ENCODE measurements at regions not wholly inside any gene's neighbourhood (a gene's known extent, or its start where the extent isn't known, plus 50 kb on each side); places are given as distances from the start of the nearest gene placed in this dataset.

- Histone ChIP-seq H3K4me1 (ENCODE audit: control insufficient read depth, insufficient read depth, low read length) (no peaks in the 10 kb centered on the region), H3K36me3 (ENCODE audit: control insufficient read depth, insufficient read depth, low read length) (no peaks in the 10 kb centered on the region), H3K4me3 (ENCODE audit: low read length) (peak overlapping the region; percentile 44), H3K9ac (ENCODE audit: extremely low read depth, low read length, poor library complexity, severe bottlenecking) (no peak overlapping the region), H3K9me3 (ENCODE audit: control insufficient read depth, low read length) (no peaks in the 10 kb centered on the region), H3K27ac (ENCODE audit: low read depth, low read length) (no peak overlapping the region), H3K27me3 (ENCODE audit: control insufficient read depth, insufficient read depth, low read length, poor library complexity, severe bottlenecking) (peaks cover 66% of the 10 kb centered on the region)
- Mint-ChIP-seq H3K4me1 (peaks cover 36% of the 10 kb centered on the region), H3K9me3 (no peaks in the 10 kb centered on the region), H3K36me3 (ENCODE audit: low read depth) (no peaks in the 10 kb centered on the region), H3K4me3 (peak overlapping the region; percentile 11), H3K27ac (peak overlapping the region; percentile 52), H3K27me3 (ENCODE audit: insufficient read depth) (peaks cover 76% of the 10 kb centered on the region)
- TF ChIP-seq CTCF (conservative IDR thresholded peaks at IDR 0.05), result no peak
- 11 to 21% methylated on average over 5 to 9 of the region's 9 CpGs for WGBS, 2 experiments (ENCODE audit: insufficient coverage in 1 of 2, insufficient read length in 1 of 2)
- DNase-seq, result peak; percentile 69
These were observed 227.9 kb upstream of the ARGLU1 start for GRCh38 chr13:106795847-106796246.

- H3K4me1 Mint-ChIP-seq, result peaks cover 25% of the 10 kb centered on the region
- no peaks in the 10 kb centered on the region for H3K9me3 ChIP-seq (ENCODE audit: control insufficient read depth, low read length)
- 50 to 83% methylated on average over 2 to 4 of the region's 4 CpGs for WGBS, 2 experiments (ENCODE audit: insufficient coverage in 1 of 2, insufficient read length in 1 of 2)
- peaks cover 59% of the 10 kb centered on the region for H3K27me3 Mint-ChIP-seq (ENCODE audit: insufficient read depth)
- no peak overlapping the region for H3K27ac ChIP-seq (ENCODE audit: low read depth, low read length)
- no peak for DNase-seq
- H3K9ac ChIP-seq (ENCODE audit: extremely low read depth, low read length, poor library complexity, severe bottlenecking), result no peak overlapping the region
- no peaks in the 10 kb centered on the region for H3K36me3 ChIP-seq (ENCODE audit: control insufficient read depth, insufficient read depth, low read length)
- no peaks in the 10 kb centered on the region for H3K4me1 ChIP-seq (ENCODE audit: control insufficient read depth, insufficient read depth, low read length)
- no peaks in the 10 kb centered on the region for H3K9me3 Mint-ChIP-seq
- H3K4me3 ChIP-seq (ENCODE audit: low read length), result no peak overlapping the region
- no peak overlapping the region for H3K4me3 Mint-ChIP-seq
- no peak overlapping the region for H3K27ac Mint-ChIP-seq
- no peaks in the 10 kb centered on the region for H3K36me3 Mint-ChIP-seq (ENCODE audit: low read depth)
- no peak for TF ChIP-seq CTCF (conservative IDR thresholded peaks at IDR 0.05)
- peaks cover 55% of the 10 kb centered on the region for H3K27me3 ChIP-seq (ENCODE audit: control insufficient read depth, insufficient read depth, low read length, poor library complexity, severe bottlenecking)
These were observed 226.2 kb upstream of the ARGLU1 start for GRCh38 chr13:106794117-106794516.

GRCh38 chr13:106789911-106790310 is 222.0 kb upstream of the ARGLU1 start:
- no peak overlapping the region for H3K27ac ChIP-seq (ENCODE audit: low read depth, low read length)
- no peak overlapping the region for H3K4me3 ChIP-seq (ENCODE audit: low read length)
- no peaks in the 10 kb centered on the region for H3K36me3 Mint-ChIP-seq (ENCODE audit: low read depth)
- H3K36me3 ChIP-seq (ENCODE audit: control insufficient read depth, insufficient read depth, low read length), result no peaks in the 10 kb centered on the region
- H3K9ac ChIP-seq (ENCODE audit: extremely low read depth, low read length, poor library complexity, severe bottlenecking), result no peak overlapping the region
- H3K9me3 Mint-ChIP-seq, result no peaks in the 10 kb centered on the region
- H3K27me3 Mint-ChIP-seq (ENCODE audit: insufficient read depth), result peaks cover 36% of the 10 kb centered on the region
- H3K9me3 ChIP-seq (ENCODE audit: control insufficient read depth, low read length), result no peaks in the 10 kb centered on the region
- no peak overlapping the region for H3K27ac Mint-ChIP-seq
- no peak for TF ChIP-seq CTCF (conservative IDR thresholded peaks at IDR 0.05)
- no peak for DNase-seq
- H3K4me1 ChIP-seq (ENCODE audit: control insufficient read depth, insufficient read depth, low read length), result no peaks in the 10 kb centered on the region
- H3K27me3 ChIP-seq (ENCODE audit: control insufficient read depth, insufficient read depth, low read length, poor library complexity, severe bottlenecking), result peaks cover 30% of the 10 kb centered on the region
- no peaks in the 10 kb centered on the region for H3K4me1 Mint-ChIP-seq
- H3K4me3 Mint-ChIP-seq, result no peak overlapping the region
